Upper lobe of right lung (tissue), 1 donor: ENCODE measurements at regions not wholly inside any gene's neighbourhood (a gene's known extent, or its start where the extent isn't known, plus 50 kb on each side); places are given as distances from the start of the nearest gene placed in this dataset.
"Not testable (repeated sequence)": the region's sequence is repeated elsewhere in the genome, so short reads cannot be mapped to it uniquely, and the experiment has no call there.

Source experiments
- ATAC-seq: fragments of 200-7000 bp; cut with Tn5 transposase; one replicate; pipeline ENCODE4 v1.9.1; 2020; ENCODE audit warnings: mild to moderate bottlenecking, moderate library complexity
- DNase-seq: peaks from one replicate; pipeline ENCODE4 v3.0.0-alpha.2; 2020
- H3K27ac ChIP-seq: fragments of 200-600 bp; one replicate; pipeline ENCODE4 v1.8.0; 2022
- H3K27me3 ChIP-seq: fragments of 200-600 bp; one replicate; pipeline ENCODE4 v1.8.0; 2022; ENCODE audit warnings: mild to moderate bottlenecking
- H3K36me3 ChIP-seq: fragments of 200-600 bp; one replicate; pipeline ENCODE4 v1.8.0; 2022
- H3K4me1 ChIP-seq: fragments of 200-600 bp; one replicate; pipeline ENCODE4 v1.8.0; 2022
- H3K4me3 ChIP-seq: fragments of 200-600 bp; one replicate; pipeline ENCODE4 v1.8.0; 2022; ENCODE audit warnings: mild to moderate bottlenecking
- H3K9me3 ChIP-seq: fragments of 200-600 bp; one replicate; pipeline ENCODE4 v1.8.0; 2022
- intact Hi-C: fragments of 100-400 bp; cut with DNase I; formaldehyde crosslinking; loops from one replicate; pipeline ENCODE4 v1.11.0; 2022
- TF ChIP-seq, protein P1 (sequence below): fragments of 200-600 bp; IDR thresholded peaks from one replicate; pipeline ENCODE4 v1.8.0; 2022; ENCODE audit warnings: antibody characterized with exemption
- donor health status: DM: no; HTN: yes; CAD: no; lungs with severe emphysema.

DNA sequence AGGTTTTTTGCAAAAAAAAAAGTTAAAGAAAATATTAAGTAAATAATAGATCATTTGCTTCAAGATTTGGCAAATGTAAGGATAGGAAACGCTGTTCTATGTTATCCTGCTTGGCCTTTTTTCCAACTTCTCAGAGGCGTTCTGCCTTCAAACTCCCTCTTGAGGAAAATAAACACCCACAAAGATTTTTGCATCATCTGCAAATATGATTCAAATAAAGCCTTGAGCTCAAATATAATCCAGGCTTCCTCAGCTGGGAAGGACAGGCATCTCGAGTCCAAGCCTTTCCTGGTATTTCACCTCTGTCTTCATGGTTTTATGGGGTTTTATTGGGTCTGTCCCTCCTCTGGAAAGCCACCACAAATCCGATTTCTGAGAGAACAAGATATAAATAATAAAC lies 67.7 kb upstream of the PTPN1 start:
- no peaks in the 10 kb centered on the region for H3K27me3 ChIP-seq
- TF ChIP-seq, protein P1, sequence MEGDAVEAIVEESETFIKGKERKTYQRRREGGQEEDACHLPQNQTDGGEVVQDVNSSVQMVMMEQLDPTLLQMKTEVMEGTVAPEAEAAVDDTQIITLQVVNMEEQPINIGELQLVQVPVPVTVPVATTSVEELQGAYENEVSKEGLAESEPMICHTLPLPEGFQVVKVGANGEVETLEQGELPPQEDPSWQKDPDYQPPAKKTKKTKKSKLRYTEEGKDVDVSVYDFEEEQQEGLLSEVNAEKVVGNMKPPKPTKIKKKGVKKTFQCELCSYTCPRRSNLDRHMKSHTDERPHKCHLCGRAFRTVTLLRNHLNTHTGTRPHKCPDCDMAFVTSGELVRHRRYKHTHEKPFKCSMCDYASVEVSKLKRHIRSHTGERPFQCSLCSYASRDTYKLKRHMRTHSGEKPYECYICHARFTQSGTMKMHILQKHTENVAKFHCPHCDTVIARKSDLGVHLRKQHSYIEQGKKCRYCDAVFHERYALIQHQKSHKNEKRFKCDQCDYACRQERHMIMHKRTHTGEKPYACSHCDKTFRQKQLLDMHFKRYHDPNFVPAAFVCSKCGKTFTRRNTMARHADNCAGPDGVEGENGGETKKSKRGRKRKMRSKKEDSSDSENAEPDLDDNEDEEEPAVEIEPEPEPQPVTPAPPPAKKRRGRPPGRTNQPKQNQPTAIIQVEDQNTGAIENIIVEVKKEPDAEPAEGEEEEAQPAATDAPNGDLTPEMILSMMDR = no peak
- H3K9me3 ChIP-seq = no peaks in the 10 kb centered on the region
- peaks cover 37% of the 10 kb centered on the region for H3K4me1 ChIP-seq
- no peak for ATAC-seq
- H3K36me3 ChIP-seq = no peaks in the 10 kb centered on the region
- intact Hi-C loops = no loop called here
- H3K4me3 ChIP-seq = no peak overlapping the region
- H3K27ac ChIP-seq = peak overlapping the region; percentile 31
- no peak for DNase-seq

DNA sequence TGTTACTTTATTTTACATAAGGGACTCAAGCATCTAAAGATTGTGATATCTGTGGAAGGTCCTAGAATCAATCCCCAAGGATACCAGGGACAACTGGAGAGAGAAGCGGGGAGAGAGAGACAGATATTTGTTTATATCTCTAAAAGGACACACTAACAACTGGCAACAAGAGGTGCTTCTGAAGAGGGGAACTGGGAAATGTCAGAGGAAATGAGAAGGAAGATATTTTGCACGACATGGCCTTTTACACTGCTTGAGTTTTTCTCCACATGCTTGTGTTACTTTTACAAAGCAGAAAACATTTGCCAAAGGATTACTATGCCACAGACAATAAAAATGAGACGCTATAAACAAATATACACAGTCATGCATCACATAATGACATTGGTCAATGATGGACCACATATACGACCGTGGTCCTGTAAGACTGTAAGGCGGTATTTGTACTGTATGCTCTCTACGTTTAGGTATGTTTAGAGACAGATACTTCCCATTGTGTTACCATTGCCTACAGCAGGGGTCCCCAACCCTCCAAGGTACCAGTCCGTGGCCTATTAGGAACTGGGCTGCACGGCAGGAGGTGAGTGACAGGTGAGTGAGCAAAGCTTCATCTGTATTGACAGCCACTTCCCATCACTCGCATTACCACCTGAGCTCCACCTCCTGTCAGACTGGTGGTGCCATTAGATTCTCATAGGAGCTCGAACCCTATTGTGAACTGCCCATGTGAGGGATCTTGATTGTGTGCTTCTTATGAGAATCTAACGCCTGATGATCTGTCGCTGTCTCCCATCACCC lies 64.6 kb upstream of the PTPN1 start:
- Histone ChIP-seq H3K27ac (no peak overlapping the region), H3K4me1 (peaks cover 39% of the 10 kb centered on the region), H3K27me3 (no peaks in the 10 kb centered on the region), H3K9me3 (no peaks in the 10 kb centered on the region), H3K4me3 (no peak overlapping the region), H3K36me3 (no peaks in the 10 kb centered on the region)
- DNase-seq = no peak
- intact Hi-C loops = no loop called here
- no peak for ATAC-seq
- TF ChIP-seq, protein P1 = no peak

DNA sequence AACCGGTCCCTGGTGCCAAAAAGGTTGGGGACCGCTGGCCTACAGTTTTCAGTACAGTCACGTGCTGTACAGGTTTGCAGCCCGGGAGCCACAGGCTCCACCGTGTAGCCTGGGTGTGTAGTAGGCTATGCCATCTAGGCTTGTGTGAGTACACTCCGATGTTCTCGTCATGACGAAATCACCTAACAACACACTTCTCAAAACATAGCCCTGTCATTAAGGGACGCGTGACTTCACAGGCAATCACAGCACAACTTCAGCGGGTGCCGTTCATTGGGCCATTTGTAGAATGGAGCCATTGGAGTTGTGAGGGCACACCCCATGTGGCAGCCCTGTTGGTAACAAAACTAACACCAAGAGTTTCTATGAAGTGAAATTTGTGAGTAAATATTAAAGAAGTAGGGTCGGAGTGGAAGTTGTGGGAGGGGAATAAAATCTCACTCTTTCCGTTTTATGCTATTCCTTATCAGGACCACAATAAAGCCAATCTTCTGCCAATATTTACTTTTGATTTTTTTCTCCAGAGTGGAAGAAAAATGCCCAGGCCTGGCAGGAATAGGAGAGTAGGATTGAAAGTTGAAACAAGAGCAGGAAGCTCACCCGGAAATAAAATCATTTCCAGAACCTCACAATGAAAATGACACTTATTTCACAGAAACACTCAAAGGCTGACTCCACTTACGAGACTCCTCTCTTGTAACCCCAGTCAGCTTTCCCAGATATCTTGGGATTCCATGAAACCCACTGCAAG lies 63.7 kb upstream of the PTPN1 start:
- no peaks in the 10 kb centered on the region for H3K36me3 ChIP-seq
- ATAC-seq (peak; percentile 72), DNase-seq (no peak)
- no peak overlapping the region for H3K4me3 ChIP-seq
- H3K27ac ChIP-seq = peak overlapping the region; percentile 53
- no peaks in the 10 kb centered on the region for H3K27me3 ChIP-seq
- no peaks in the 10 kb centered on the region for H3K9me3 ChIP-seq
- TF ChIP-seq, protein P1 = no peak
- intact Hi-C loops = no loop called here
- peaks cover 47% of the 10 kb centered on the region for H3K4me1 ChIP-seq

DNA sequence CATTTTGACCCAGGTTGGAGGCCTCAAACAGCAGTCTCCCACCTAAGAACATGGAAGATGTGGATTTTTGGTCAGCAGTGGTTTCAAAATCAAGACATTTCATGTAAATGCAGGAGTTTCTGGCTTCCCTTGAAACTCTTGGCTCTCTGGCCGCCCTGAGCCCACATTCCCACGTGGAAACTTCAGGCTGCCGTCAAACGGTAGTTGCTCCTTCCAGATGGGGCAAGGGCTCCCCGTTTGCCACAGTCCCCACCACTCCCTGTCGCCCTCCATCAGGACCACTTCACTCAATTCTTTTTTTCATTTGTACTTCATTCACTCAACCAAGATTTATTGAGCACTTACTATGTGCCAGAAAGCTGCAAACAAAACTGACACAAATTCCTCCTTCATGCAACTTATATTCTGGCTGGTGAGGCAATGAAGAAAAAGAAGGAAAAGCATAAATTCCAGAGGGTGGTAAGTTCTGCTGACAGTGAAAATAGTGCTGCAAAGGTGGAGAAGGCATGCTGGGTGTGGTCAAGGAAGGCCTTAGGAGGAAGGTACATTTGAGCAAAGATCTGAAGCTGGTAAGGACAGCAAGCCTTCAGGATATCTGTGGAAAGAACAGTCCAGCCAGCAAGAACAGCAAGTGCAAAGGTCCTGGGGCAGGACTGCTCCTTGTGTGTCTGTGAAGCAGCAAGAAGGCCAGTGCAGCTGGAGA lies 62.9 kb upstream of the PTPN1 start:
- intact Hi-C loops = no loop called here

DNA sequence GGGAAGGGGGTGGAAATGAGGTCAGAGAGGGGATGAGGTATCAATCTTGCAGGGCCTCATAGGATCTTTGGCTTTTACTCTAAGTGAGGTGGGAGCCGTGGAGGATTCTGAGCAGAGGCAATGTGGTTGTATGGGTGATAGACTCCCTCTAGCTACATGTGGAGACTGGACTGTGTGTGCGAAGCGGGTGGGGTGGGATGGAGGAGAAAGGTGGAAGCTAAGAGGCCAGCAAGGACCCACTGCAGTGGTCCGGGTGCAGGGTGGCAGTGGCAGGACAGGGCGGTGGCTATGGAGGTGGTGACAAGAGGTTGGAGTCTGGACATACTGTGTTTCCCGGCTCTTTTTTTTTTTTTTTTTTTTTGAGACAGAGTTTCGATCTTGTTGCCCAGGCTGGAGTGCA lies 62.4 kb upstream of the PTPN1 start:
- no peaks in the 10 kb centered on the region for H3K27me3 ChIP-seq
- H3K9me3 ChIP-seq = no peaks in the 10 kb centered on the region
- no peaks in the 10 kb centered on the region for H3K36me3 ChIP-seq
- DNase-seq = no peak
- H3K4me3 ChIP-seq = no peak overlapping the region
- H3K27ac ChIP-seq = no peak overlapping the region
- ATAC-seq = no peak
- peaks cover 37% of the 10 kb centered on the region for H3K4me1 ChIP-seq
- TF ChIP-seq, protein P1 = no peak
- intact Hi-C loops = no loop called here

More for the DNA sequence above, 62.9 kb upstream of the PTPN1 start:
- no peaks in the 10 kb centered on the region for H3K9me3 ChIP-seq
- TF ChIP-seq, protein P1 = no peak
- no peak for DNase-seq
- H3K27ac ChIP-seq = peak overlapping the region; percentile 53
- H3K4me1 ChIP-seq = peaks cover 43% of the 10 kb centered on the region
- H3K36me3 ChIP-seq = no peaks in the 10 kb centered on the region
- no peak overlapping the region for H3K4me3 ChIP-seq
- no peak for ATAC-seq
- no peaks in the 10 kb centered on the region for H3K27me3 ChIP-seq

DNA sequence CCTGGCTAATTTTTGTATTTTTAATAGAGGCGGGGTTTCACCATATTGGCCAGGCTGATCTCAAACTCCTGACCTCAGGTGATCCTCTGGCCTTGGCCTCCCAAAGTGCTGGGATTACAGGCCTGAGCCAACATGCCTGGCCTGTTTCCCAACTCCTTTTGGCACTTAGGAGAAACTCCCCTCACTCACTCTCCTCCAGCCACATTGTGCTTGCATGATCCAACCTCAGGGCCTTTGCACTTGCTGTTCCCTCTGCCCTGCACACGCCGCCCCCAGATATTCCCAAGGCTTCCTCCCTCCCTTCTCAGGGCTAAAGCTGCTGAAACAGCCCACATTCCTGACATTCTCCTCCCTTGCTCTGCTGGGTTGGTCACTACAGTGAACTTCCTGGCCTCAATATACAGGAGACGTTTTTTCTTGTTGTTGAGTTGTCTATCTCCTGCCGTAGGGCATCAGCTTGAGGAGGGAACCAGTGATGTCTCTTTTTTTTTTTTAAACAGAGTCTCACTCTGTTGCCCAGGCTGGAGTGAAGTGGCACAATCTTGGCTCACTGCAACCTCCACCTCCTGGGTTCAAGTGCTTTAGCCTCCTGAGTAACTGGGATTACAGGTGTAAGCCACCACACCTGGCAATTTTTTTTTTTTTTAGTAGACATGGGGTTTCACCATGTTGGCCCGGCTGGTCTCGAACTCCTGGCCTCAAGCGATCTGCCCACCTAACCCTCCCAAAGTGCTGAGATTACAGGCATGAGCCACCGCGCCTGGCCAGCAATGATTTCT lies 61.4 kb upstream of the PTPN1 start:
- H3K4me3 ChIP-seq, H3K27me3 ChIP-seq, H3K27ac ChIP-seq, H3K36me3 ChIP-seq, intact Hi-C loops, H3K9me3 ChIP-seq, DNase-seq: not testable (repeated sequence)
- H3K4me1 ChIP-seq = peaks cover 34% of the 10 kb centered on the region
- ATAC-seq = peak; percentile 5
